Left lobe of liver (tissue), 2 donors: ENCODE measurements at regions not wholly inside any gene's neighbourhood (a gene's known extent, or its start where the extent isn't known, plus 50 kb on each side); places are given as distances from the start of the nearest gene placed in this dataset.
A peak's percentile ranks its signal among the peaks of the same experiment; 100 is the strongest.

Experiments
- ATAC-seq: fragments of 200-7000 bp; cut with Tn5 transposase; one replicate; pipeline ENCODE4 v1.9.1; 2020; ENCODE audit warnings: mild to moderate bottlenecking, moderate library complexity
- DNase-seq: peaks from one replicate; pipeline ENCODE4 v3.0.0-alpha.2; 2020; ENCODE audit warnings: low spot score
- donor health status: DM: no; HTN: no; CAD: no; lungs with moderate emphysema.
- donor health status: DM: no; HTN: yes; CAD: no.

DNA sequence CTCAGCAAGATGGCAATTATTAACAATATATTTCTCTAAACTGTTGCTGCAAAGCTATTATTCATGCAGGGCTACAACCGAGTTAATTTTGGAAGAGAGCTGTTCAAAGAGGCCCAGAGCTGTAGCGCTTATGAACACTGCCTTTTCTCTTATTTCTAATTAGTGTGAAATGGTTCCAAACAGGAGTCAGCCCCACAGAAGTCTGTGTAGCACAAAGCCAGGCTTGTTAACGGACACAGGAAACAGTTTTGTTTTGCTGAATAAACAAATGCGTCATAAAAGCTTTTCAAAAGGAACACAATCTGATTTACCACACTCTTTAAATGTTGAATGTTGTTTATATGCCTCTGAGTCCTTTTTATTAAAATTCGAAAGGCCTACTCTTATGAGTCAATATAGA, 396.5 kb downstream of the ANXA1 start:
- peak; percentile 52 for ATAC-seq
- DNase-seq: no peak

- peak; percentile 48 for ATAC-seq
- DNase-seq: no peak
Observed at GRCh38 chr9:73549991-73550390, 398.3 kb downstream of the ANXA1 start.

DNA sequence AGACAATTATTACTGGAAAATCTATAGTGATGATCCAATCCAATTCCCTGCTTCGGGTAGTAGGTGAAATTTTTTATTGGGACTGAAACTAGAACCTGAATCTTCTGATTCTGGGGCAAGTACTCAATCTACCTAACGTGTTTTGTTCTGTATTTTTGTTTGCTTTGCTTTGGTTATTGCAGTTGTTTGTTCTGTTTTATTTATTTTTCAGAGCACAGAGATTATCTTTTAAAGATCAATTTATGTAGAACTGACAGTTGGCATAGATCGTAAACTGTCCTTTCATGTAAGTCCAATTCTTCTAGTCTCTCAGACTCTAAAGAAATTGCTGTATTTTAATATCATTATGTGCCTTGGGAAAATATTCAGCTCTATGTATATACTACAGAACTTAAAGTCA, 401.6 kb downstream of the ANXA1 start:
- DNase-seq: no peak
- no peak for ATAC-seq

GRCh38 chr9:73558471-73558870, 406.8 kb downstream of the ANXA1 start:
- ATAC-seq (no peak), DNase-seq (no peak)

DNA sequence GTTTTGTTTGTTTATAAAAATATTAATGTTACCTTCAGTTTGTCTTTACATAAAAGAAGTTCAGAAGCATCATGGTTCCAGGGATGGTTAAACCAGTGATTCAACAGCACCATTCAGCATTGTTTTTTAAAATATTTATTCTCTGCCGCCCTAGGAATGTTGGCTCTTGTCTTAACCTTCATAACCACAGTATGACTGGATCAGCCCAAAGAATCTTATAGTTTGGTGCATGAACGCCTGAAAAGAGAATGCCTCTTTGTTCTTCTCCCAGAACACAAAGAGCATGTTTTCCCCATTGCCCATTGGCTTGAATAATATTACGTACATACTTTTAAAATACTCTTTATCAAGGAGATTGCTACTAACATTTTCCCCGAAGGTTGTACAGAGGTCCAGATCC, 413.4 kb downstream of the ANXA1 start:
- ATAC-seq: no peak
- DNase-seq: no peak

GRCh38 chr9:73565833-73566465, 414.3 kb downstream of the ANXA1 start:
- ATAC-seq: peak; percentile 94
- DNase-seq: peak; percentile 50

GRCh38 chr9:73566627-73567026, 415.0 kb downstream of the ANXA1 start:
- ATAC-seq: no peak
- no peak for DNase-seq

- DNase-seq (no peak), ATAC-seq (no peak)
Observed at GRCh38 chr9:73573235-73573634, 421.6 kb downstream of the ANXA1 start.

DNA sequence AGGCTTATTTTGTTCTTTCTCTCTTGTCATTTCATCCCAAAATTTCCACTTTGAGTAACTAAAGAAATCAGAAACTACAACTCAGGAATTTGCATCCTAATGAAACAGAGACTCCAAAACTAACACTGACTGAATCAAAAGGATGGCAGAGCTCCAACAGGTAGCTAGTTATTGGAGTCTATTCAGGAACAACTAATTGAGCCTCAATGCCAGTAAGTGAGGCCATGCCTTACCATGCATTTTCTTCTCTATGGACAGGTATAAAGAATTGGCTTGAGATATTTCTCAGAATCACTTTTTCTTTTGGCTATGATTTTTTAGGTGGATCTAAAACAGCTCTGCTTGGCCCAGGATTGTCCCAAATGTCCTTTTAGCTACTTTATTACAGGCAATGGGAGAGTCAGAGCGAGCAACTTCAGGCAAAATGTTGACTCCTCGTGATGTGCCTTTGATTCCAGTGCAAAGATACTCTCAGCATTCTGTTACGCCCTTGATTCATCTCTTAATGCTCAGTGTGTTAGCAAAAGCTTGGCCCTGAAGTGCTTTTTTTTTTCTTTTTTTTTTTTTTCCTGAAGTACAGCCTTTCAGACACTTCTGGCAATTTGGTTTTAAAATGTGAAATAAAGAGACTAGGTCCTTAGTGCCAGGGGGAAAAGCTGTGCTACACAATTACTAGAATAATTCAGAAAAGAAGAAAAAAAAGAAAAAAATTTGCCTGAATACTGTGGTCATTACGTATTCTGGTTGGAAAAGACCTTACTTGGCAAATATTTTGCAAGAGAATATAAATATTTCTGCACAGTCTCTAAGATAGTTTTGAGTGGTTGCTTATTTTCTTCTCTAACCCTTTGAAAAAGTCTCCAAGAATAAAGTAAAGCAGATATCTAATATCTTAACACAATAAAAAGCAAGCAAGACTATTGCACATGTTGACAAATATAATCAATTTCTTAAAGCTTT, 423.7 kb downstream of the ANXA1 start:
- no peak for DNase-seq
- ATAC-seq: no peak

DNA sequence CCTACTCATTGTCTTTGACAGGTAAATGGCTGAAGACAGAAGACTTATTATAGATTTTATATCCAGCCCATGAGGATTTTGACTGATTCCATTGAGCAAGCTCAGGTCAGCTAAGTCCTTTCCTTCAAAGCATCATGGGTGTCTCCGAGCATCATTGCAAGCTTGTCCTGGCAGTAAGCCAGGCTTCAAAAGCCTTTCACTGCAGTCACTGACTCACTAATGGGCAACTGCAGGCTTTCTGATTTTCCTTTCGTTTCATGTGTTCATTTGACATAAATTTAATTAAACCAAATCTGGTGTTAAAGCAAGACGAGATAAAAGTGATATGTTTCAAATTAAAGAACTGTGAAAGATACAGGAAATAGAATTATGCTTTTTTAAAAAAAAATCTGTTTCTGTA, 426.2 kb downstream of the ANXA1 start:
- DNase-seq: no peak

DNA sequence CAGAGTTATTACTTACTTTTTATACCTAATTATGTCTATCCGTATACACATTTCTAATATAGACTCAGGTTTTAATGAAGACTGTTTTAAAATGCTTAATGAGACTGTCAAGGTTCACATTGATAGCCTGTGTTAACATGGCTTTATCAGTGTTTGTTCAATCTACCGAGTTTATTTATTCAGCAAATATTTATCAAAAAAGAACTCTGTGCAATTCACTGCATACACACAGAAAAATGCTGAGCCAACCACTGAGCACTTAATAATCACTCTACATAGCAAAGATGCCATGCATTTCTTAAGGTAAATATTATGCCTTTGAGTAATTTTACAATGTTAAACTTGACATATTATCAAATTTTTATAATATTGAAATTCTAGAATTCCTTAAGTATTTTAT, 428.2 kb downstream of the ANXA1 start:
- no peak for DNase-seq
- ATAC-seq: peak; percentile 84

More for the DNA sequence above, 426.2 kb downstream of the ANXA1 start:
- ATAC-seq: no peak

DNA sequence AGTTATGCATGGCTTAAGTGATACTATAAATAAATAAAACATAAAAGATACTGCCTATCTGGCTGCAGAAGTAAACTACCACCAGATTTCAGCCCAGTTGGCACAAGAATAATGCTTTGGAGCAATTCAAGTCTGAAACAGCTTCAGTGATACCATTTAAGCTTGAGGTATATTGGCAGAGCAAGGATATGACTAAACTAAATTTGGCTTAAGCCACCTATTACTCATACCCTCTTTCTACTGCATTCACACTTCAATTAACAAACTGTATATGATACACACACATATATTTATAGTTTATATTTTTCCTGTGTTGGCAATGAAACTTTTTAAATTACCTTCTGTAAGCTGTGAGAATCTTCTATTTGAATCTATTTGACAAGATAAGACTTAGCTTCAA, 431.9 kb downstream of the ANXA1 start:
- DNase-seq (no peak), ATAC-seq (no peak)

GRCh38 chr9:73595036-73595545, 443.4 kb downstream of the ANXA1 start:
- DNase-seq: no peak
- no peak for ATAC-seq

DNA sequence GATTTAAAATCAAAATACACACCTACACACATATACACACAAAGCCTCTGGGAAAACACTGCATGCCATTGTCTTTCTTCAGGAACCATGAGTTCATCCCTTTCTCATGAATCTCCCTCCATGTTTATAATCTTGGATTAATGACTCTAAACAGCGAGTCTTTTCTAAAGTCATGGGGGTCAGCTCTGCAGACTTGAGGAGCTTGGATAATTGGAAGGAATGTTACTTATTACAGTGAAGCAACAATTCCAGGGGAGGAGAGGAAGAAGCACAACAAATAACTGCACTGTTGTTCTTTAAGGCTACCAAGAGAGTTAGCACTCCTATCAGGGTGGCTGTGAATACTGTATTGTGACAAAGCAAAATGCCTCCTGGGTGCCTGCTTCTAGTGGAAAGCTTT, 444.7 kb downstream of the ANXA1 start:
- ATAC-seq (no peak), DNase-seq (no peak)

DNA sequence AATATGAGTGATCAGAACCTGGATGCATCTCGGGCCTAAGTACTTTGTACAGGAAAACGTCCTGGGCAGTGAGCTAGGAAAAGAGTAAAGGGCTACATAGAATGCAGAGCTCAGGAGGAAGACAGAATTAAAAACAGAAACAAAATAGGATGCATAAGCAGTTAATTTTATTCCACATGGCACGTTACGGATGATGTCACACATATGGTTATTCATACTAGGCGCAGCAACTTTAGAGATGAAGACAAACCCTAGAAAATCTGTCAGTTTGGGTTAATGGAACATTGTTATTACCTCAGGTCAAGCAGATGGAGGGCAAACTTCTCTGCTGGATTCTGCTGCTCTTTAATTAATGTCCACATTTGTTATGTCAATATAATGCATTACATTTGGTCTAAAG, 445.4 kb downstream of the ANXA1 start:
- ATAC-seq: no peak

GRCh38 chr9:73597771-73598170, 446.1 kb downstream of the ANXA1 start:
- no peak for ATAC-seq

More for the DNA sequence above, 445.4 kb downstream of the ANXA1 start:
- no peak for DNase-seq

GRCh38 chr9:73609381-73609780, 457.7 kb downstream of the ANXA1 start:
- ATAC-seq: no peak

More at GRCh38 chr9:73597771-73598170, 446.1 kb downstream of the ANXA1 start:
- no peak for DNase-seq

GRCh38 chr9:73611032-73611431, 459.4 kb downstream of the ANXA1 start:
- DNase-seq (no peak), ATAC-seq (no peak)

More at GRCh38 chr9:73609381-73609780, 457.7 kb downstream of the ANXA1 start:
- DNase-seq: no peak

GRCh38 chr9:73613092-73613701, 461.5 kb downstream of the ANXA1 start:
- no peak for DNase-seq
- no peak for ATAC-seq

- ATAC-seq (no peak), DNase-seq (no peak)
Observed at GRCh38 chr9:73615557-73615956, 463.9 kb downstream of the ANXA1 start.

GRCh38 chr9:73617586-73617985, 465.9 kb downstream of the ANXA1 start:
- DNase-seq (no peak), ATAC-seq (no peak)
